SK-N-SH treated with all-trans-retinoic acid at 6 μM for 48 hours (cell line): ENCODE measurements at regions not wholly inside any gene's neighbourhood (a gene's known extent, or its start where the extent isn't known, plus 50 kb on each side); places are given as distances from the start of the nearest gene placed in this dataset.

ENCODE experiments used
- ATAC-seq: fragments of 200-7000 bp; cut with Tn5 transposase; 3 replicates; pipeline ENCODE4 v1.9.1; 2020; ENCODE audit warnings: mild to moderate bottlenecking, moderate library complexity
- ARNTL ChIP-seq: fragments of 450-650 bp; formaldehyde crosslinking; IDR thresholded peaks from 2 replicates; pipeline ENCODE4 v1.5.0; 2020; ENCODE audit warnings: low read depth, mild to moderate bottlenecking, moderate library complexity, borderline replicate concordance
- BACH2 ChIP-seq: fragments of 250-450 bp; sonication (Bioruptor Pico); IDR thresholded peaks from 2 replicates; pipeline ENCODE4 v1.9.0; 2021; ENCODE audit warnings: mild to moderate bottlenecking, borderline replicate concordance
- CSDC2 ChIP-seq: fragments of 250-450 bp; sonication (Bioruptor Pico); IDR thresholded peaks from 2 replicates; pipeline ENCODE4 v1.5.0; 2020; ENCODE audit warnings: mild to moderate bottlenecking, moderate library complexity
- ESRRG ChIP-seq: fragments of 250-450 bp; sonication (Bioruptor Pico); IDR thresholded peaks from 2 replicates; pipeline ENCODE4 v1.6.1; 2021; ENCODE audit warnings: mild to moderate bottlenecking
- GLIS3 ChIP-seq: fragments of 250-450 bp; sonication (Bioruptor Pico); IDR thresholded peaks from 2 replicates; pipeline ENCODE4 v1.5.0; 2020; ENCODE audit warnings: mild to moderate bottlenecking, moderate library complexity
- ISL1 ChIP-seq: fragments of 250-450 bp; sonication (Bioruptor Pico); IDR thresholded peaks from 2 replicates; pipeline ENCODE4 v2.1.2; 2022; ENCODE audit warnings: mild to moderate bottlenecking, moderate library complexity
- OSR1 ChIP-seq: fragments of 250-450 bp; sonication (Bioruptor Pico); IDR thresholded peaks from 2 replicates; pipeline ENCODE4 v1.8.0; 2022; ENCODE audit warnings: moderate library complexity, mild to moderate bottlenecking, inconsistent platforms
- PPARA ChIP-seq: fragments of 250-450 bp; sonication (Bioruptor Pico); IDR thresholded peaks from 2 replicates; pipeline ENCODE4 v1.5.0; 2020; ENCODE audit warnings: mild to moderate bottlenecking, borderline replicate concordance
- RARB ChIP-seq: fragments of 250-450 bp; sonication (Bioruptor Pico); IDR thresholded peaks from 2 replicates; pipeline ENCODE4 v1.8.0; 2021; ENCODE audit warnings: mild to moderate bottlenecking, moderate library complexity
- SNAI2 ChIP-seq: fragments of 250-450 bp; sonication (Bioruptor Pico); IDR thresholded peaks from 2 replicates; pipeline ENCODE4 v1.5.0; 2020; ENCODE audit warnings: mild to moderate bottlenecking, moderate library complexity
- TCF4 ChIP-seq: fragments of 250-450 bp; sonication (Bioruptor Pico); IDR thresholded peaks from 2 replicates; pipeline ENCODE4 v1.8.0; 2021; ENCODE audit warnings: mild to moderate bottlenecking, moderate library complexity, borderline replicate concordance
- TOX ChIP-seq: fragments of 250-450 bp; sonication (Bioruptor Pico); IDR thresholded peaks from 2 replicates; pipeline ENCODE4 v1.8.0; 2021; ENCODE audit warnings: mild to moderate bottlenecking, moderate library complexity, borderline replicate concordance
- ZC3H10 ChIP-seq: fragments of 250-450 bp; sonication (Bioruptor Pico); IDR thresholded peaks from 2 replicates; pipeline ENCODE4 v1.5.1; 2021; ENCODE audit warnings: mild to moderate bottlenecking, moderate library complexity
- ZFP3 ChIP-seq: fragments of 250-450 bp; sonication (Bioruptor Pico); IDR thresholded peaks from 2 replicates; pipeline ENCODE4 v1.5.0; 2020; ENCODE audit warnings: mild to moderate bottlenecking, moderate library complexity
- ZFP30 ChIP-seq: fragments of 450-650 bp; formaldehyde crosslinking; IDR thresholded peaks from 2 replicates; pipeline ENCODE4 v1.5.0; 2022; ENCODE audit warnings: mild to moderate bottlenecking, moderate library complexity
- ZNF70 ChIP-seq: fragments of 450-650 bp; formaldehyde crosslinking; IDR thresholded peaks from 2 replicates; pipeline ENCODE4 v1.5.0; 2020; ENCODE audit warnings: mild to moderate bottlenecking, moderate library complexity
- ZNF8 ChIP-seq: fragments of 450-650 bp; formaldehyde crosslinking; IDR thresholded peaks from 2 replicates; pipeline ENCODE4 v1.5.0; 2020; ENCODE audit warnings: mild to moderate bottlenecking, moderate library complexity
- TF ChIP-seq, protein P1 (sequence below): fragments of 250-450 bp; sonication (Bioruptor Pico); IDR thresholded peaks from 2 replicates; pipeline ENCODE4 v1.8.0; 2021; ENCODE audit warnings: low read depth, mild to moderate bottlenecking, moderate library complexity, borderline replicate concordance
- TF ChIP-seq, protein P2 (sequence below): fragments of 250-450 bp; sonication (Bioruptor Pico); IDR thresholded peaks from 2 replicates; pipeline ENCODE4 v1.5.0; 2020; ENCODE audit warnings: mild to moderate bottlenecking, moderate library complexity
- TF ChIP-seq, protein P3 (sequence below): fragments of 250-450 bp; sonication (Bioruptor Pico); IDR thresholded peaks from 2 replicates; pipeline ENCODE4 v1.5.1; 2021; ENCODE audit warnings: mild to moderate bottlenecking, moderate library complexity
- TF ChIP-seq, protein P4 (sequence below): fragments of 250-450 bp; sonication (Bioruptor Pico); IDR thresholded peaks from 2 replicates; pipeline ENCODE4 v1.8.0; 2020; ENCODE audit warnings: mild to moderate bottlenecking, moderate library complexity, borderline replicate concordance

DNA sequence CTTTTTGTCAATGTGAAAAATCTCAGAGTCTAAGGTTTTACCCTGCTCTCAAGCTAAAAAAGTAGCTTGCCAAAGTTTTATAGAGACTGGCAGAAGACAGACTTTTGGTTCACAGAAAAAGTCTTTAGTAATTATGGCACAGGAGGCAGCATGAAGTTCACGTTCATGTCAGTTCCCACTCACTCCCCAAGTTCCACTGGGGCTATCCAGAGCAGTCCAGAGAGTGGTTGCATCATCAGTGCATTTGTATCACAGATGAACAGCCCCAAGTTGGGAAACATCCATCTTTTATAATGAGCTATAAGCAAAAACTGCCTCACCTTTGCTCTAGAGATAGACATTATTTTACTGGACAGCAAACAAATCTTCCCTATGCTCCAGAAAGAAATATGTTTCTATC, 454.1 kb upstream of the AGTR1 start (continued):
- TF ChIP-seq OSR1 (CRISPR knock-in tag) (no peak), ZNF8 (CRISPR knock-in tag) (no peak), RARB (no peak)
- TF ChIP-seq, protein P1, sequence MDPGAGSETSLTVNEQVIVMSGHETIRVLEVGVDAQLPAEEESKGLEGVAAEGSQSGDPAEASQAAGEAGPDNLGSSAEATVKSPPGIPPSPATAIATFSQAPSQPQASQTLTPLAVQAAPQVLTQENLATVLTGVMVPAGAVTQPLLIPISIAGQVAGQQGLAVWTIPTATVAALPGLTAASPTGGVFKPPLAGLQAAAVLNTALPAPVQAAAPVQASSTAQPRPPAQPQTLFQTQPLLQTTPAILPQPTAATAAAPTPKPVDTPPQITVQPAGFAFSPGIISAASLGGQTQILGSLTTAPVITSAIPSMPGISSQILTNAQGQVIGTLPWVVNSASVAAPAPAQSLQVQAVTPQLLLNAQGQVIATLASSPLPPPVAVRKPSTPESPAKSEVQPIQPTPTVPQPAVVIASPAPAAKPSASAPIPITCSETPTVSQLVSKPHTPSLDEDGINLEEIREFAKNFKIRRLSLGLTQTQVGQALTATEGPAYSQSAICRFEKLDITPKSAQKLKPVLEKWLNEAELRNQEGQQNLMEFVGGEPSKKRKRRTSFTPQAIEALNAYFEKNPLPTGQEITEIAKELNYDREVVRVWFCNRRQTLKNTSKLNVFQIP (CRISPR knock-in tag): no peak

DNA sequence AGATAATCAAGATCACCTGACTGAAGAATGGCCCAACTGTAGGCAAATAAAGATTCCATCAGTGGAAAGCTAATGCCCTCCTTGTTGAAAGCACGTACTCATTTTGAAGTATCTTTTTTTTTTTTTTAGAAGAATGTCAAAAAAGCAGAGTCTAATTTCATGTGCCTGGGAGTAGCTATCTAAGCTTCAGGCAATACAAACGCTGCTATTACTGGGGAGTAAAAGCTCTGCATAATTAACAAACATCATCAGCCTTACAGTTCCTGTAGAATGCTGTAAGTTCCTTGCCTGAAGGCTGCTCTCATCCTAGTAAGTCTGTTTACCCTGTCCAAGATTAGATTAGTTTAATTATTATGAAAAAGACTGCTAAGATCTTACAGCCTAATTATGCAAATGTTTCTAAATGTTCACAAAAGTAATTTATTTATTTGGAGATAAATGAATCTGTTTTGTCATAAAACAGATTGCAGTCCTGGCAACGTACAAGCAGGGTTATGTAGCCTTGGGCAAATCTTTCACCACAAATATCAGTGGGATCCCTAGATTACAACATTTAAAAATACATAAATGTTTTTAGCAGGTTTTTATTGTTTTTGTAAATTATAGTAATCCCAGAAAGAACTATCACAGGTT, 451.3 kb upstream of the AGTR1 start:
- no peak for TF ChIP-seq ARNTL (CRISPR knock-in tag)
- no peak for TF ChIP-seq ZNF8 (CRISPR knock-in tag)
- no peak for TF ChIP-seq ZNF70 (CRISPR knock-in tag)
- TF ChIP-seq SNAI2: no peak
- TF ChIP-seq GLIS3 (CRISPR knock-in tag): no peak
- TF ChIP-seq, protein P1 (CRISPR knock-in tag): no peak
- TF ChIP-seq, protein P2, sequence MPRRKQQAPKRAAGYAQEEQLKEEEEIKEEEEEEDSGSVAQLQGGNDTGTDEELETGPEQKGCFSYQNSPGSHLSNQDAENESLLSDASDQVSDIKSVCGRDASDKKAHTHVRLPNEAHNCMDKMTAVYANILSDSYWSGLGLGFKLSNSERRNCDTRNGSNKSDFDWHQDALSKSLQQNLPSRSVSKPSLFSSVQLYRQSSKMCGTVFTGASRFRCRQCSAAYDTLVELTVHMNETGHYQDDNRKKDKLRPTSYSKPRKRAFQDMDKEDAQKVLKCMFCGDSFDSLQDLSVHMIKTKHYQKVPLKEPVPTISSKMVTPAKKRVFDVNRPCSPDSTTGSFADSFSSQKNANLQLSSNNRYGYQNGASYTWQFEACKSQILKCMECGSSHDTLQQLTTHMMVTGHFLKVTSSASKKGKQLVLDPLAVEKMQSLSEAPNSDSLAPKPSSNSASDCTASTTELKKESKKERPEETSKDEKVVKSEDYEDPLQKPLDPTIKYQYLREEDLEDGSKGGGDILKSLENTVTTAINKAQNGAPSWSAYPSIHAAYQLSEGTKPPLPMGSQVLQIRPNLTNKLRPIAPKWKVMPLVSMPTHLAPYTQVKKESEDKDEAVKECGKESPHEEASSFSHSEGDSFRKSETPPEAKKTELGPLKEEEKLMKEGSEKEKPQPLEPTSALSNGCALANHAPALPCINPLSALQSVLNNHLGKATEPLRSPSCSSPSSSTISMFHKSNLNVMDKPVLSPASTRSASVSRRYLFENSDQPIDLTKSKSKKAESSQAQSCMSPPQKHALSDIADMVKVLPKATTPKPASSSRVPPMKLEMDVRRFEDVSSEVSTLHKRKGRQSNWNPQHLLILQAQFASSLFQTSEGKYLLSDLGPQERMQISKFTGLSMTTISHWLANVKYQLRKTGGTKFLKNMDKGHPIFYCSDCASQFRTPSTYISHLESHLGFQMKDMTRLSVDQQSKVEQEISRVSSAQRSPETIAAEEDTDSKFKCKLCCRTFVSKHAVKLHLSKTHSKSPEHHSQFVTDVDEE (CRISPR knock-in tag): no peak
- TF ChIP-seq ISL1: no peak
- no peak for TF ChIP-seq ESRRG (CRISPR knock-in tag)
- no peak; the same call in 2 of the 3 replicates for ATAC-seq

DNA sequence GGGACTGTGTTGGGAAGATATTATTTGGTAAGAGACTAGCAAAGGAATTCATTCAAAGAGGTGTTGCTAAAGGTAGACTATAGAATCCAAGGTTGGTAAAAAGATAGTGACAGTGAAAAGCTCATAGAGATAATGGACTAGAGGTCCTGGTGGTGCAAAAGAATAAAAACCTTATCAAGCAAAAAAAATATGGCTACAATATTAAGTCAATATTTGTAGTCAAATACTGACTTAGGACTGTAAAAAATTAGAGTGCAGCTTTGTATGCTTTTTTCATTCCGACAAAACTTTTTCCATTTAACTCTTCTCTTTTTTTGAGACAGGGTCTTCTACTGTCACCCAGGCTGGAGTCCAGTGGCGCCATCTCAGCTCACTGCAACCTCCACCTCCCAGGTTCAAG, 444.0 kb upstream of the AGTR1 start:
- ATAC-seq: no peak

DNA sequence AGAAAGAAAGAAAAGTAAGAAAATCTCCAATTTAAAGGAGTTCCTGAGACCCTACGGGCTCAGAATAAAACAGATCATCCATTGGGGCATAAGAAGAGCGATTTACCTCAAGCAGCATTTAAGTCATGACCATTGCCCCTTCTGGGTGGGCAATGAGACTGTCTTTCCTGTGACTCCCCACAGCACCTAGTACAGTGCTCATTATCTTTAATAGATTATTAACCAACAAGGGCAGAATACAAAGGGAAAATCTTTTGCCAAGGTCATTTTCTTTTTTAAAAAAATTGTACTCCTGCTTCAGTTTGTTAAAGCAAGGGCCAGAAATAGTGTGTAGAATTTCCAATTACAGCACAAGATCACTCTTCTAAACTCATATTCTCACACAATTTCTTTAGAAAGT, 443.3 kb upstream of the AGTR1 start:
- TF ChIP-seq ISL1 (no peak), TOX (CRISPR knock-in tag) (no peak), OSR1 (CRISPR knock-in tag) (no peak), ZFP3 (no peak), RARB (no peak), ZC3H10 (CRISPR knock-in tag) (no peak), ZNF8 (CRISPR knock-in tag) (no peak), BACH2 (CRISPR knock-in tag) (no peak), SNAI2 (no peak), CSDC2 (CRISPR knock-in tag) (no peak), ZNF70 (CRISPR knock-in tag) (no peak), PPARA (no peak), ZFP30 (no peak), ESRRG (CRISPR knock-in tag) (no peak), TCF4 (no peak)
- TF ChIP-seq, protein P2 (CRISPR knock-in tag): no peak
- TF ChIP-seq, protein P1 (CRISPR knock-in tag): no peak
- TF ChIP-seq, protein P3, sequence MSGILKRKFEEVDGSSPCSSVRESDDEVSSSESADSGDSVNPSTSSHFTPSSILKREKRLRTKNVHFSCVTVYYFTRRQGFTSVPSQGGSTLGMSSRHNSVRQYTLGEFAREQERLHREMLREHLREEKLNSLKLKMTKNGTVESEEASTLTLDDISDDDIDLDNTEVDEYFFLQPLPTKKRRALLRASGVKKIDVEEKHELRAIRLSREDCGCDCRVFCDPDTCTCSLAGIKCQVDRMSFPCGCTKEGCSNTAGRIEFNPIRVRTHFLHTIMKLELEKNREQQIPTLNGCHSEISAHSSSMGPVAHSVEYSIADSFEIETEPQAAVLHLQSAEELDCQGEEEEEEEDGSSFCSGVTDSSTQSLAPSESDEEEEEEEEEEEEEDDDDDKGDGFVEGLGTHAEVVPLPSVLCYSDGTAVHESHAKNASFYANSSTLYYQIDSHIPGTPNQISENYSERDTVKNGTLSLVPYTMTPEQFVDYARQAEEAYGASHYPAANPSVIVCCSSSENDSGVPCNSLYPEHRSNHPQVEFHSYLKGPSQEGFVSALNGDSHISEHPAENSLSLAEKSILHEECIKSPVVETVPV: no peak
- TF ChIP-seq, protein P4, sequence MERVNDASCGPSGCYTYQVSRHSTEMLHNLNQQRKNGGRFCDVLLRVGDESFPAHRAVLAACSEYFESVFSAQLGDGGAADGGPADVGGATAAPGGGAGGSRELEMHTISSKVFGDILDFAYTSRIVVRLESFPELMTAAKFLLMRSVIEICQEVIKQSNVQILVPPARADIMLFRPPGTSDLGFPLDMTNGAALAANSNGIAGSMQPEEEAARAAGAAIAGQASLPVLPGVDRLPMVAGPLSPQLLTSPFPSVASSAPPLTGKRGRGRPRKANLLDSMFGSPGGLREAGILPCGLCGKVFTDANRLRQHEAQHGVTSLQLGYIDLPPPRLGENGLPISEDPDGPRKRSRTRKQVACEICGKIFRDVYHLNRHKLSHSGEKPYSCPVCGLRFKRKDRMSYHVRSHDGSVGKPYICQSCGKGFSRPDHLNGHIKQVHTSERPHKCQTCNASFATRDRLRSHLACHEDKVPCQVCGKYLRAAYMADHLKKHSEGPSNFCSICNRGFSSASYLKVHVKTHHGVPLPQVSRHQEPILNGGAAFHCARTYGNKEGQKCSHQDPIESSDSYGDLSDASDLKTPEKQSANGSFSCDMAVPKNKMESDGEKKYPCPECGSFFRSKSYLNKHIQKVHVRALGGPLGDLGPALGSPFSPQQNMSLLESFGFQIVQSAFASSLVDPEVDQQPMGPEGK (CRISPR knock-in tag): no peak
- TF ChIP-seq, all 23 proteins: peak for 0
- ATAC-seq: no peak

More for the DNA sequence above, 444.0 kb upstream of the AGTR1 start:
- TF ChIP-seq ZFP30 (no peak), ZFP3 (no peak), ISL1 (no peak), ZNF70 (CRISPR knock-in tag) (no peak), GLIS3 (CRISPR knock-in tag) (no peak)
